ENCODE measurements at regions not wholly inside any gene's neighbourhood (a gene's known extent, or its start where the extent isn't known, plus 50 kb on each side); places are given as distances from the start of the nearest gene placed in this dataset.
"Not testable (repeated sequence)": the region's sequence is repeated elsewhere in the genome, so short reads cannot be mapped to it uniquely, and the experiment has no call there.

- Histone ChIP-seq H3K27ac (no peak overlapping the region), H3K4me1 (no peaks in the 10 kb centered on the region), H3K9me3 (no peaks in the 10 kb centered on the region), H3K27me3 (no peaks in the 10 kb centered on the region), H3K36me3 (no peaks in the 10 kb centered on the region), H3K4me3 (no peak overlapping the region)
- 85% methylated on average over 3 of the region's 3 CpGs for WGBS
- no peak for DNase-seq (ENCODE audit: low spot score in 2 of 2)
- TF ChIP-seq CTCF (IDR thresholded peaks at IDR 0.05) (no peak), POLR2AphosphoS5 (IDR thresholded peaks at IDR 0.05) (no peak), EP300 (IDR thresholded peaks at IDR 0.05) (no peak), POLR2A (IDR thresholded peaks at IDR 0.05) (no peak)
Observed at GRCh38 chr2:192555740-192556139, 361.0 kb upstream of the TMEFF2 start.

- DNase-seq (ENCODE audit: low spot score in 2 of 2), result no peak
- TF ChIP-seq CTCF (IDR thresholded peaks at IDR 0.05), result no peak
Observed at GRCh38 chr2:192551760-192552159, 357.0 kb upstream of the TMEFF2 start.

GRCh38 chr2:192546565-192546964 is 351.8 kb upstream of the TMEFF2 start:
- no peak for DNase-seq (ENCODE audit: low spot score in 2 of 2)
- Histone ChIP-seq H3K27me3 (no peaks in the 10 kb centered on the region), H3K27ac (no peak overlapping the region), H3K9me3 (no peaks in the 10 kb centered on the region), H3K4me1 (no peaks in the 10 kb centered on the region), H3K36me3 (no peaks in the 10 kb centered on the region), H3K4me3 (no peak overlapping the region)
- no peak for TF ChIP-seq POLR2AphosphoS5 (IDR thresholded peaks at IDR 0.05)
- TF ChIP-seq CTCF (IDR thresholded peaks at IDR 0.05), result no peak
- no peak for TF ChIP-seq POLR2A (IDR thresholded peaks at IDR 0.05)
- no peak for TF ChIP-seq EP300 (IDR thresholded peaks at IDR 0.05)
- WGBS, result 42% methylated on average over 3 of the region's 3 CpGs

More at GRCh38 chr2:192551760-192552159, 357.0 kb upstream of the TMEFF2 start:
- Histone ChIP-seq H3K36me3 (no peaks in the 10 kb centered on the region), H3K27me3 (no peaks in the 10 kb centered on the region), H3K9me3 (no peaks in the 10 kb centered on the region), H3K4me3 (no peak overlapping the region), H3K27ac (no peak overlapping the region), H3K4me1 (no peaks in the 10 kb centered on the region)
- WGBS, result 87% methylated on average over 3 of the region's 3 CpGs

GRCh38 chr2:192544371-192544955 is 349.7 kb upstream of the TMEFF2 start:
- WGBS, result 45% methylated on average over 4 of the region's 4 CpGs
- Histone ChIP-seq H3K36me3 (no peaks in the 10 kb centered on the region), H3K27ac (no peak overlapping the region), H3K9me3 (no peaks in the 10 kb centered on the region), H3K27me3 (no peaks in the 10 kb centered on the region), H3K4me1 (no peaks in the 10 kb centered on the region), H3K4me3 (no peak overlapping the region)
- DNase-seq (ENCODE audit: low spot score in 2 of 2), result no peak
- TF ChIP-seq POLR2AphosphoS5 (IDR thresholded peaks at IDR 0.05) (no peak), EP300 (IDR thresholded peaks at IDR 0.05) (no peak), POLR2A (IDR thresholded peaks at IDR 0.05) (no peak), CTCF (IDR thresholded peaks at IDR 0.05) (no peak)

- not testable (repeated sequence) for H3K27ac ChIP-seq; DNase-seq (ENCODE audit: low spot score in 2 of 2); H3K9me3 ChIP-seq; H3K27me3 ChIP-seq; H3K4me1 ChIP-seq; H3K4me3 ChIP-seq; H3K36me3 ChIP-seq
- WGBS, result 80% methylated on average over 13 of the region's 14 CpGs
Observed at GRCh38 chr2:192542148-192543066, 347.7 kb upstream of the TMEFF2 start.

Measured in suprapubic skin (tissue), 4 donors.